ENCODE measurements at regions not wholly inside any gene's neighbourhood (a gene's known extent, or its start where the extent isn't known, plus 50 kb on each side); places are given as distances from the start of the nearest gene placed in this dataset.
"Not testable (repeated sequence)": the region's sequence is repeated elsewhere in the genome, so short reads cannot be mapped to it uniquely, and the experiment has no call there.

GRCh38 chr5:84437673-84438315 is 53.1 kb upstream of the EDIL3 start:
- no peak overlapping the region for H2AFZ ChIP-seq (ENCODE audit: low read length)
- peaks cover 36% of the 10 kb centered on the region for H3K4me1 ChIP-seq (ENCODE audit: insufficient read depth, low read length)
- DNase-seq (ENCODE audit: insufficient read length, low spot score, missing footprints), result no peak
- H4K20me1 ChIP-seq (ENCODE audit: insufficient read depth, low read length), result no peaks in the 10 kb centered on the region
- no peak overlapping the region for H3K4me3 ChIP-seq (ENCODE audit: insufficient read depth, low read length)
- H3K36me3 ChIP-seq (ENCODE audit: insufficient read depth, low read length), result no peaks in the 10 kb centered on the region
- TF ChIP-seq, protein P1, sequence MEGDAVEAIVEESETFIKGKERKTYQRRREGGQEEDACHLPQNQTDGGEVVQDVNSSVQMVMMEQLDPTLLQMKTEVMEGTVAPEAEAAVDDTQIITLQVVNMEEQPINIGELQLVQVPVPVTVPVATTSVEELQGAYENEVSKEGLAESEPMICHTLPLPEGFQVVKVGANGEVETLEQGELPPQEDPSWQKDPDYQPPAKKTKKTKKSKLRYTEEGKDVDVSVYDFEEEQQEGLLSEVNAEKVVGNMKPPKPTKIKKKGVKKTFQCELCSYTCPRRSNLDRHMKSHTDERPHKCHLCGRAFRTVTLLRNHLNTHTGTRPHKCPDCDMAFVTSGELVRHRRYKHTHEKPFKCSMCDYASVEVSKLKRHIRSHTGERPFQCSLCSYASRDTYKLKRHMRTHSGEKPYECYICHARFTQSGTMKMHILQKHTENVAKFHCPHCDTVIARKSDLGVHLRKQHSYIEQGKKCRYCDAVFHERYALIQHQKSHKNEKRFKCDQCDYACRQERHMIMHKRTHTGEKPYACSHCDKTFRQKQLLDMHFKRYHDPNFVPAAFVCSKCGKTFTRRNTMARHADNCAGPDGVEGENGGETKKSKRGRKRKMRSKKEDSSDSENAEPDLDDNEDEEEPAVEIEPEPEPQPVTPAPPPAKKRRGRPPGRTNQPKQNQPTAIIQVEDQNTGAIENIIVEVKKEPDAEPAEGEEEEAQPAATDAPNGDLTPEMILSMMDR (IDR thresholded peaks at IDR 0.05; ENCODE audit: extremely low read depth, low read depth, low read length), result no peak
- peak overlapping the region; percentile 52 for H3K4me2 ChIP-seq (ENCODE audit: insufficient read depth, low read length)
- peak overlapping the region; percentile 84 for H3K27ac ChIP-seq (ENCODE audit: low read depth, low read length)
- no peaks in the 10 kb centered on the region for H3K27me3 ChIP-seq (ENCODE audit: insufficient read depth, low read length)
- no peaks in the 10 kb centered on the region for H3K79me2 ChIP-seq (ENCODE audit: insufficient read depth, low read length)
- no peaks in the 10 kb centered on the region for H3K9me3 ChIP-seq (ENCODE audit: low read depth, low read length)

- TF ChIP-seq, protein P1 (IDR thresholded peaks at IDR 0.05; ENCODE audit: extremely low read depth, low read depth, low read length), result no peak
- no peaks in the 10 kb centered on the region for H3K27me3 ChIP-seq (ENCODE audit: insufficient read depth, low read length)
- H3K36me3 ChIP-seq (ENCODE audit: insufficient read depth, low read length), result no peaks in the 10 kb centered on the region
- no peak overlapping the region for H2AFZ ChIP-seq (ENCODE audit: low read length)
- peaks cover 36% of the 10 kb centered on the region for H3K4me1 ChIP-seq (ENCODE audit: insufficient read depth, low read length)
- H3K9me3 ChIP-seq (ENCODE audit: low read depth, low read length), result no peaks in the 10 kb centered on the region
- peak overlapping the region; percentile 84 for H3K27ac ChIP-seq (ENCODE audit: low read depth, low read length)
- no peak overlapping the region for H3K4me3 ChIP-seq (ENCODE audit: insufficient read depth, low read length)
- peak overlapping the region; percentile 52 for H3K4me2 ChIP-seq (ENCODE audit: insufficient read depth, low read length)
- no peaks in the 10 kb centered on the region for H4K20me1 ChIP-seq (ENCODE audit: insufficient read depth, low read length)
- DNase-seq (ENCODE audit: insufficient read length, low spot score, missing footprints), result no peak
- H3K79me2 ChIP-seq (ENCODE audit: insufficient read depth, low read length), result no peaks in the 10 kb centered on the region
Observed at GRCh38 chr5:84436866-84437265, 52.2 kb upstream of the EDIL3 start.

GRCh38 chr5:84435861-84436346 is 51.2 kb upstream of the EDIL3 start:
- not testable (repeated sequence) for H3K36me3 ChIP-seq (ENCODE audit: insufficient read depth, low read length); H4K20me1 ChIP-seq (ENCODE audit: insufficient read depth, low read length); H3K27me3 ChIP-seq (ENCODE audit: insufficient read depth, low read length); DNase-seq (ENCODE audit: insufficient read length, low spot score, missing footprints); H3K4me3 ChIP-seq (ENCODE audit: insufficient read depth, low read length); H2AFZ ChIP-seq (ENCODE audit: low read length); H3K9me3 ChIP-seq (ENCODE audit: low read depth, low read length); H3K79me2 ChIP-seq (ENCODE audit: insufficient read depth, low read length); H3K4me2 ChIP-seq (ENCODE audit: insufficient read depth, low read length)
- H3K27ac ChIP-seq (ENCODE audit: low read depth, low read length), result peak overlapping the region; percentile 84
- H3K4me1 ChIP-seq (ENCODE audit: insufficient read depth, low read length), result peaks cover 36% of the 10 kb centered on the region

Data from osteoblast (primary cell).